CD4-positive, alpha-beta T cell (primary cell): ENCODE measurements at regions not wholly inside any gene's neighbourhood (a gene's known extent, or its start where the extent isn't known, plus 50 kb on each side); places are given as distances from the start of the nearest gene placed in this dataset.
A peak's percentile ranks its signal among the peaks of the same experiment; 100 is the strongest.

ENCODE experiments used
- ATAC-seq: fragments of 200-7000 bp; cut with Tn5 transposase; one replicate; pipeline ENCODE4 v1.10.0; 2022; ENCODE audit warnings: mild to moderate bottlenecking; ENCODE audit not compliant: poor library complexity
- CTCF ChIA-PET: fragments of 350-600 bp; sonication (Branson Sonifier 250); formaldehyde crosslinking; loops from one replicate; lab custom pipeline; 2021; ENCODE audit warnings: antibody characterized with exemption, inconsistent platforms; lab: Charles Lee
- POLR2A ChIA-PET: fragments of 350-600 bp; sonication (Branson Sonifier 250); formaldehyde crosslinking; loops from one replicate; lab custom pipeline; 2021; ENCODE audit warnings: antibody characterized with exemption, inconsistent platforms; lab: Charles Lee
- DNase-seq, 14 experiments: peaks; one replicate each; pipeline ENCODE4 v3.0.0-alpha.2; 2013 to 2020; ENCODE audit warnings: mixed read lengths in 2 of 14
- H3K27ac ChIP-seq, 2 donors: one replicate each; pipeline versions ENCODE4 v1.5.1 to v1.7.0; 2013; ENCODE audit warnings: low read length in 2 of 2, low read depth in 1 of 2, mild to moderate bottlenecking in 1 of 2
- H3K27me3 ChIP-seq, 2 experiments: 1 replicate in 1 of 2; 2 replicates in 1 of 2; pipeline versions ENCODE4 v1.6.1 to v1.7.0; 2013; ENCODE audit warnings: low read length in 2 of 2, control low read depth in 1 of 2, mild to moderate bottlenecking in 1 of 2, moderate library complexity in 1 of 2; ENCODE audit not compliant: insufficient read depth in 2 of 2, control insufficient read depth in 1 of 2
- H3K36me3 ChIP-seq: one replicate; pipeline ENCODE4 v1.6.1; 2013; ENCODE audit warnings: low read length, control low read depth; ENCODE audit not compliant: insufficient read depth
- H3K4me1 ChIP-seq: one replicate; pipeline ENCODE4 v1.6.1; 2013; ENCODE audit warnings: low read length, control low read depth; ENCODE audit not compliant: insufficient read depth
- H3K4me3 ChIP-seq: one replicate; pipeline ENCODE4 v1.5.1; 2013; ENCODE audit warnings: mild to moderate bottlenecking, low read length, moderate library complexity
- H3K9me3 ChIP-seq, 2 experiments: 1 replicate in 1 of 2; 2 replicates in 1 of 2; pipeline versions ENCODE4 v1.6.1 to v1.7.0; 2013; ENCODE audit warnings: low read length in 2 of 2, mild to moderate bottlenecking in 2 of 2, control low read depth in 1 of 2, moderate library complexity in 1 of 2; ENCODE audit not compliant: control insufficient read depth in 1 of 2, insufficient read depth in 1 of 2
- H3K27ac Mint-ChIP-seq: one replicate; pipeline ENCODE4 v1.8.0; 2020; ENCODE audit warnings: mixed read lengths
- H3K27me3 Mint-ChIP-seq: one replicate; pipeline ENCODE4 v1.8.0; 2021; ENCODE audit warnings: mixed read lengths
- H3K36me3 Mint-ChIP-seq: one replicate; pipeline ENCODE4 v1.8.0; 2021; ENCODE audit warnings: low read depth, mixed read lengths
- H3K4me1 Mint-ChIP-seq: one replicate; pipeline ENCODE4 v1.8.0; 2021; ENCODE audit warnings: low read depth, mixed read lengths
- H3K4me3 Mint-ChIP-seq: one replicate; pipeline ENCODE4 v1.8.0; 2020; ENCODE audit warnings: mild to moderate bottlenecking, mixed read lengths
- H3K9me3 Mint-ChIP-seq: one replicate; pipeline ENCODE4 v1.8.0; 2020; ENCODE audit warnings: mixed read lengths
- CTCF ChIP-seq: fragments of 200-600 bp; IDR thresholded peaks from one replicate; pipeline ENCODE4 v1.8.0; 2022; ENCODE audit warnings: antibody characterized with exemption, mild to moderate bottlenecking
- intact Hi-C, 2 experiments: fragments of 100-400 bp; cut with DNase I in 1 of 2; cut with micrococcal nuclease in 1 of 2; formaldehyde crosslinking; loops; one replicate each; pipeline versions ENCODE4 v1.15.1 to v1.9.0; 2023 to 2025; cut with DNase I, micrococcal nuclease

DNA sequence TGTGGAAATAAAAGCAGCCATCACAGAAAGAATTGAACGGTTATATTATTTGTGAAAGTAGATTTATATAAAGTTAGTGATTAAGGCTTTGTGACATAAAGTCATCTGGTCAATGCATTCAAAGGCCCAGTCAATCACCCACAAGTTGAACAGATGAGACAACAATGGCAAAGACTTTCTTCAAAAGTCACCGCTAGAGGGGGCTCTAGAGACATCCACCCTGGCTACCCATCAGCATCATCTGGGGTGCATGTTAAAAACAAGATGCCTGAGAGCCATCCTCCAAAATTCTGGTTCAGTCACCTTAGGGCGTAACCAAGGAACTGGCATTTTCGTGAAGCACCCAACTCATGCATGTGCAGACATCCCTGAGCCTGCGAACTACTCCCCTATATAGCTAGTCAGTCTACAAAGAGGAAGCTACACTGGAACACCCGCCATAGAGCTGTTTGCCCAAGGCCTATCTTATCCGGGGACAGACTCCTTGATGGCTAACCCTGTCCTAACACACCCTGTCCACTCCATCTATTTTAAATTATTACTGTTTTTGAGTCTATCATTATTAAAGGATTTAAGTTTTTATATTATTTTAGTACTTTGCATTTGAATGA, 970.5 kb downstream of the UQCRFS1 start:
- Mint-ChIP-seq H3K27me3 (no peaks in the 10 kb centered on the region), H3K4me3 (no peak overlapping the region), H3K4me1 (no peaks in the 10 kb centered on the region), H3K27ac (no peak overlapping the region), H3K36me3 (no peaks in the 10 kb centered on the region), H3K9me3 (peaks cover 5% of the 10 kb centered on the region)
- no peak for TF ChIP-seq CTCF
- ATAC-seq (no peak), DNase-seq (peak in 2 of 14 experiments; percentile 13 to 20)
- H3K9me3 ChIP-seq: peaks cover 0 to 8% of the 10 kb centered on the region in 2 experiments
- H3K4me1 ChIP-seq: no peaks in the 10 kb centered on the region
- H3K4me3 ChIP-seq: no peak overlapping the region
- H3K36me3 ChIP-seq: no peaks in the 10 kb centered on the region
- no peak overlapping the region for H3K27ac ChIP-seq
- ChIA-PET POLR2A (no interaction called here), CTCF (no interaction called here)
- H3K27me3 ChIP-seq: no peaks in the 10 kb centered on the region
- intact Hi-C loops: no loop called here

DNA sequence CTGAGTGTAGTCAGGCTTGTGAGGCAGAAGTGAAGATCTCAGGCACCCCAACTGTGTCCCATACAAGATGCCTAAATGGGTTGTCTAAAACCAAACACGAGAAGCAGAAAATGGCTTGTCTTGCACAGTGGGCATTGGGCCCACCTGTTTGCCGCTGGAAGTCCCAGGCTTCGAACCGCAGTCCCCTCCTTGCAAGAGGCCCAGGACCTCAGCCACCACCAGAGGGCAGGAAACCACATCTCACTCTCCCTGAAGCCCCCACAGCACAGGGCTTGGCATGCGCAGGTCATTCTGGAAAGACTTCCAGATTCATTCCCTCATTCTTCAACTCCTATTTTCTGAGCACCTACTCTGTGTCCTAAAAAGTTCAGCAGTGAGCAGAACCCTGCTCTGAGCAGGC, 973.7 kb downstream of the UQCRFS1 start:
- no peak for TF ChIP-seq CTCF
- DNase-seq (no peak), ATAC-seq (no peak)
- Mint-ChIP-seq H3K36me3 (no peaks in the 10 kb centered on the region), H3K4me1 (no peaks in the 10 kb centered on the region), H3K9me3 (no peaks in the 10 kb centered on the region), H3K27ac (no peak overlapping the region), H3K27me3 (no peaks in the 10 kb centered on the region), H3K4me3 (no peak overlapping the region)
- POLR2A ChIA-PET: no interaction called here
- H3K4me1 ChIP-seq: no peaks in the 10 kb centered on the region
- peaks cover 0 to 2% of the 10 kb centered on the region in 2 experiments for H3K27me3 ChIP-seq
- intact Hi-C loops: no loop called here
- peaks cover 0 to 16% of the 10 kb centered on the region in 2 experiments for H3K9me3 ChIP-seq
- H3K27ac ChIP-seq: no peak overlapping the region
- H3K36me3 ChIP-seq: no peaks in the 10 kb centered on the region
- no peak overlapping the region for H3K4me3 ChIP-seq
- CTCF ChIA-PET: no interaction called here

GRCh38 chr19:28238270-28238820, 974.6 kb downstream of the UQCRFS1 start:
- POLR2A ChIA-PET: no interaction called here
- H3K27me3 ChIP-seq: peaks cover 0 to 2% of the 10 kb centered on the region in 2 experiments
- no peaks in the 10 kb centered on the region for H3K4me1 ChIP-seq
- no peak overlapping the region for H3K27ac ChIP-seq
- H3K4me1 Mint-ChIP-seq: no peaks in the 10 kb centered on the region
- CTCF ChIA-PET: no interaction called here
- H3K4me3 Mint-ChIP-seq: no peak overlapping the region
- DNase-seq (no peak), ATAC-seq (no peak)
- H3K9me3 Mint-ChIP-seq: no peaks in the 10 kb centered on the region
- H3K36me3 Mint-ChIP-seq: no peaks in the 10 kb centered on the region
- no peaks in the 10 kb centered on the region for H3K36me3 ChIP-seq
- peaks cover 0 to 16% of the 10 kb centered on the region in 2 experiments for H3K9me3 ChIP-seq
- no peak overlapping the region for H3K27ac Mint-ChIP-seq
- no peak for TF ChIP-seq CTCF
- H3K4me3 ChIP-seq: no peak overlapping the region
- H3K27me3 Mint-ChIP-seq: no peaks in the 10 kb centered on the region
- intact Hi-C loops: no loop called here
